ENCODE measurements at regions not wholly inside any gene's neighbourhood (a gene's known extent, or its start where the extent isn't known, plus 50 kb on each side); places are given as distances from the start of the nearest gene placed in this dataset.
A peak's percentile ranks its signal among the peaks of the same experiment; 100 is the strongest.
"Not testable (repeated sequence)": the region's sequence is repeated elsewhere in the genome, so short reads cannot be mapped to it uniquely, and the experiment has no call there.

DNA sequence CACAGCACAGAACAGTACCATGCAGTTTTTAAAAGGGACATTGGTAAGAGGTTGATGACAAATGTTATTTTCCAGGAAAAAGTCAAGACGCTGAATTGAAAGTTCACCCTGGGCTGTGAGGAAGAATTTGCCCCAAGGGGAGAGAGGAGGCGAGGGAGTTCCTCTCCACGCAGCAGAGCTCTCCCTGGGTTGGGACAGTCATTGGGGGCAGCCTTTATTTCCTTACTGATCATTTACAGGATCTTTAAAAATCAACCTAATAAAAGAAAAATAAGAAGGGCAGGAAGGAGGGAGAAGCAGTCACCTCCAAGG lies 49.9 kb upstream of the WNT7B start:
- no peak for DNase-seq (ENCODE audit: low read depth)

DNA sequence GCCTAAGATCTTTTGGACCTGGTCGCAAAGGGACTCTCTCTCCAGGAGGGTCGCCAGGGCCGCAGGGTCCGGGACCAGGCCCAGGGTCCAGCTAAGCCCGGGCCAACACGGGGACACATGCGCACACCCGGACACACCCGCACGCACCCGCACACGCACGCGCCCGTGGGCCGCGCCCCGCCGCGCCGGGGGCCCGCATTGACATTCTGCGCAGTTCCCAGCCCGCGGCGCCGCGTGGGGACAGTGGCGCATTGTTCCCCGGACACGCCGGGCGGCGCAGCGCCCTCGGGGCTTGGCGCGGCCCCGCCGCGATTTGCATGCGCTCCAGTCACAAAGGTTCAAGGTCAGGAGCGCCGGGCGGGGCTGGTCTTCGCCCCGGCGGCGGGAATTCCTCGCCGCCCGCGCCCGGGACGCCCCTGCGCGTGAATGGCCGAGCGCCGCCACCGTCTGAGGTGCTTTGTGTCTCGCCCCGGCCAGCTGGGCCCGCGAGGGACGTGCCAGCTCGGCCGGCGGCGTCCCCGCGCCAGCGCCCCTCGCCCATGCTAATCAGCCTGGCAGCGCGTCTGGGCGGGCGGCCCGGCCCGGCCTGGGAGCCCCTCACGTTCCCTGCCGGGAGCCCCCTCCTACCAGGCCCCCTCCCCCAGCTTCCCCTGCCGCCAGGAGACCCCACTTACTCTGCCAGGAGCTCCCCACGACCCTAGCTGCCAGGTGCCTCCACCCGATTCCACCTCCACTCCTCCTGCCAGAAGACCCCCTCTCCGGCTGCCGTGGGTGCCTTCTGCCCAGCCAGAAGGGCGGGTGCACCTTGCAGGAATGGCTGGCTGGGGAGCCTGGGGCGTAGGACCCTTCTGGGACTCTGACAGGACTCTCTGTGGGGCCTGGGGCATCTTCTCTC lies 50.5 kb upstream of the WNT7B start:
- DNase-seq (ENCODE audit: low read depth) = no peak

DNA sequence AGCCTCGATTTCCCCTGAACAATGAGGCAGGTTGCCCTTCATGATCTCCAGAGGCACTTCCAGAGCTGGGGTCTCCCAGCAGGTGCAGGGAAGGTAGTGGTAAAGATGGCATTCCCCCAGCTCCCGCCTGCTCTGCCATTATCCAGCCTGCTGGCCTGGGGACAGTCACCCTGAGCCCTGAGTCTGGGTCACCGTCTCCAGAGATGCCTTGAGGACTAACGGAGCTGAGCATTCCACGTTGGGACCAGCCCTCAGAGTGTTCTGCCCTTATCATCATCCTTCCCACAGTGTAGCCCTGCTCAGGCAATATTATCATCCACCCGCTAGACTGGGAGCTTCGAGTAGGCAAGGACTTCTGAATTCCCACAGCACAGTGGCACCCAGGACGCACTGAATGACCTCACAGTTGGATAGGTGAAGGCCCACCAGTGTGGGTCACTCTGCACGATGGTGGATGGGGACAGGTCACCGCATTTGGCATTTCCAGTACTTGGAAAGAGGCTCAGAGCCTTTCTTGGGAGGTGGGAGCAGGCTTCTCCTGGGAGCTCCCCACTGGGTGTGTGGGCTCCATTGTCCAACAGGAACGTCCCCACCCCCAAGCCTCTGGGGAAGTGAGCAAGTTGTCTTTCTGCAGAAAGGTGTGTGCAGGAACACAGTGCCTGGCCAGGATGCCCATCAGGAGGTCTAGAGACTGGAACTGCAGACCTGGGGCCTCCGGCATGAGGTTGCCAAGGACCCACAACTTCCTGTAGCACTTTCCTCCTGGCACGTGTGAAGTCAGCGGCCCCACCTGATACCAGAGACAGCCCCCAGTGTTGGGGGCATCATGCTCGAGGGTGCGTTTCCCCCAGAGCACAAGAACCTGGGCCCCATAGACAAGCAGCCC lies 51.4 kb upstream of the WNT7B start:
- no peak for DNase-seq (ENCODE audit: low read depth)

DNA sequence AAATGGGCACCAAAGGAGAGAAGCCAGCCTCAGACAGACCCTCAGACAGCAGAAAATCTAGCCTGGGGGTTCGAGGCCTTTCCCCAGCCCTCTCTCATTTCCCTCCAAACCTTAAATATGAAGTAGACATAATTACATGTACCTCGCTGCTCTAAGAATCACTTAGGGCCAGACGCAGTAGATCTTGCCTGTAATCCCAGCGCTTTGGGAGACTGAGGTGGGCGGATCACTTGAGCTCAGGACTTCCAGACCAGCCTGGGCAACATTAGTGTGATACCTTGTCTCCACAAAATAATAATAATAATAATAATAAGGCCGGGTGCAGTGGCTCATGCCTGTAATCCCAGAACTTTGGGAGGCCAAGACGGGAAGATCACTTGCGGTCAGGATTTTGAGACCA lies 52.1 kb upstream of the WNT7B start:
- DNase-seq (ENCODE audit: low read depth) = no peak

DNA sequence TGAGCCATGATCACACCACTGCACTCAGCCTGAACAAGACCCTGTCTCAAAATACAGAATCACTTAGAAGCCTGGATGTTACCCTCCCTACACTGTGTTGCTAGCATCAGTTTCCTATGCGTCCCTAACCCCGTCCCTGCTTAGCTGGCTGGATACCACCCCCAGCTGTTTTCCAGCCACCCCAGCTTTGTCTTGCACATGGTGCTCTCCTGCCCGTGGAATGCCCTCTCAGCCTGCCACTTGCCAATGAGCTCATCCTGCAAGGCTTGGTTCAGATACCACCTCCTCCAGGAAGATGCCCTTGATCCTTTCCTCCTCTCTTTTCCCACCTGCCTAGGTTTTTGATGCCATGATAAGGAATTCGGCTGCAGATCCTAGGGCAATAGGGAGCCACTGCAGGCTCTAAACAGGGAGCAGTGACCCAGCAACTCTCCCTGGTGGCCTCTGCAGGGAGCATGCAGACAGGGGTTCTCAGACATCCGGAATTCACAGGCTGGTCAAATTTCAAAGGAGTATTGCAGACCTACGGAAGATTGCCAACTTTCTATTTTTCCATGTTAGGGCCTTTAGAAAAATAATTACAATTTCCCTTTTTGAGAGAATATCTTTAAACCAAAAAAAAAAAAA lies 52.7 kb upstream of the WNT7B start:
- DNase-seq (ENCODE audit: low read depth) = no peak

- no peak for DNase-seq (ENCODE audit: low read depth)
Observed at GRCh38 chr22:46030231-46030880, 53.4 kb upstream of the WNT7B start.

GRCh38 chr22:46031066-46031465 lies 54.1 kb upstream of the WNT7B start:
- DNase-seq (ENCODE audit: low read depth) = no peak

- DNase-seq (ENCODE audit: low read depth) = no peak
Observed at GRCh38 chr22:46031557-46031956, 54.6 kb upstream of the WNT7B start.

- DNase-seq (ENCODE audit: low read depth) = no peak
Observed at GRCh38 chr22:46031965-46032851, 55.2 kb upstream of the WNT7B start.

GRCh38 chr22:46033256-46034200 lies 56.6 kb upstream of the WNT7B start:
- DNase-seq (ENCODE audit: low read depth) = no peak

DNA sequence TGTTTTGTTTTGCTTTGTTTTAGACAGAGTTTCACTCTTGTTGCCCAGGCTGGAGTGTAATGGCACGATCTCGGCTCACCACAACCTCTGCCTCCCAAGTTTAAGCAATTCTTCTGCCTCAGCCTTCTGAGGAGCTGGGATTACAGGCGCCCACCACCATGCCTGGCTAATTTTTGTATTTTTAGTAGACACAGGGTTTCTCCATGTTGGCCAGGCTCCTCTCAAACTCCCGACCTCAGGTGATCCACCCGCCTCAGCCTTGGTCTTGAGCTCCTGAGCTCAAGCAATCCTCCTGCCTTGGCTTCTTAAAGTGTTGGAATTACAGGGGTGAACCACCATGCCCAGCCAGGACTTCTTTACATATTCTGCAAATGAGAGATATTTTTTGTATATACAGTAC lies 57.5 kb upstream of the WNT7B start:
- not testable (repeated sequence) for DNase-seq (ENCODE audit: low read depth)

DNA sequence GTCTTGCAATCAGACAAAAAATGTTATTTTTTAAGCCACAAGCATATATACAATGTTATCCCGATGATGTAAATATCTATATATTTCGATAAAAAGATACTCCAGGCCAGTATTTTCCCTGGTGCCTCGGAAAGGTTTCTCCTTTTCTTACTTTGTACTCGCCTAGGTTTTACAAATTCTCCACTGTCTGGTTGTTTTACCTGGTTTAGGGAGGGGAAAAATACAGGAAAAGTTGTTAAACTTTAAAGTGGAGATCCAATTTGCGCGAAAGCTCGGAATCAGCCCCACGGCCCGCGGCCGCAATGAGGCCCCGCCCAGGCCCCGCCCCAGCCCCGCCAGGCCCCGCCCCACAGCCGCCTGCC lies 58.4 kb upstream of the WNT7B start:
- no peak for DNase-seq (ENCODE audit: low read depth)

- peak; percentile 97 for DNase-seq (ENCODE audit: low read depth)
Observed at GRCh38 chr22:46035742-46036557, 59.0 kb upstream of the WNT7B start.

DNA sequence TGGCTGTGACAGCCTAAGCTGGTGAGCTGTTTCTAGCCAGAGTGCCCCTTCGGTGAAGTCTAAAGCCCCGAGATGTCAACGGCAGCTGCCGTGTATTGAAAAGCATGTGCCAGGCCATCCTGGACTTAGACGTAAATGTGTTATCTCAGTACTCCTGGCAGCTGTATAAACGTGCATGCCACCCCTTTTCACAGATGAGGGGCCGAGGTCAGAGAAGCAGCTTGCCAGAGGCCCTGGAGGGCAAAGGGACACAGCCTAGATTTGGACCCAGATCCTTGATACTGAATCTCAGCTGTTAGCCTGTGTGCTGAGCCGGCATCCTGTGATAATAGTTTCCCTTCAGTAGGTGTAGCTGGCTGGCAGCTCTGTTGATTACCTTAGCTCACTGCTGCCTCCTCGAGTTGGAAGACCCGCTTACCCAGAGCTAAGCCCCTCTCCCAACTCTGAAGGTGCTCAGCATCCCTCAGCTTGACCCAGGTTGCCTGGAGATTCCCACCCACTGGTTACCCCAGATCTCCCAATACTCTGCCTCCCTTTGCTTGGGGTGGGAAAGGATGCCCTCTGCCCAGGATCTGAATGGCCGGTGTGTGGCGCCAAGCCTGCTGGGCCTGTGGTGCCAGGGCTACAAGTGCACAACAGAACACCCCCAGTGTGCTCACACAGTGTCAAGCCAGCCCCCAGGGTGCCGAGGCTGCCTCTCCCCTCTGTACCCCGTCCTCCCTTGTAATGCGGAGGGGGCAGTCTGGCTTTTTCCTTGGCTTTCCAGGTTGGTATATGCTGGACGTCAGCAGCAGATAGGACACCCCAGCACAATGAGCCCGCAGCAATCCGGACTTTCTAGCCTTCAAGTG lies 59.8 kb upstream of the WNT7B start:
- DNase-seq (ENCODE audit: low read depth) = no peak

- no peak for DNase-seq (ENCODE audit: low read depth)
Observed at GRCh38 chr22:46038174-46038487, 61.2 kb upstream of the WNT7B start.

GRCh38 chr22:46038516-46039430 lies 61.8 kb upstream of the WNT7B start:
- DNase-seq (ENCODE audit: low read depth) = no peak

- no peak for DNase-seq (ENCODE audit: low read depth)
Observed at GRCh38 chr22:46039535-46039934, 62.6 kb upstream of the WNT7B start.
